H1 (cell line): ENCODE measurements at regions not wholly inside any gene's neighbourhood (a gene's known extent, or its start where the extent isn't known, plus 50 kb on each side); places are given as distances from the start of the nearest gene placed in this dataset.

Experiments
- CTCF ChIA-PET: fragments of 300-600 bp; sonication (Branson Sonifier 250); formaldehyde crosslinking; loops from one replicate; lab custom pipeline; 2021; ENCODE audit not compliant: partially characterized antibody; lab: Charles Lee
- POLR2A ChIA-PET: fragments of 300-600 bp; sonication (Branson Sonifier 250); formaldehyde crosslinking; loops from one replicate; lab custom pipeline; 2021; ENCODE audit warnings: inconsistent platforms; ENCODE audit not compliant: partially characterized antibody; lab: Charles Lee
- DNase-seq, 2 experiments: peaks; one replicate each; pipeline versions ENCODE4 v3.0.0 to v3.0.0-alpha.2; 2010 to 2022; ENCODE audit warnings: low spot score in 2 of 2, low read depth in 1 of 2, mixed read lengths in 1 of 2
- FAIRE-seq: peaks from 2 replicates; lab custom pipeline; 2011; peaks lifted over from hg19 to GRCh38; lab: Jason Lieb, UNC
- H2AFZ ChIP-seq: 2 replicates; pipeline ENCODE4 v1.8.1; 2012; ENCODE audit warnings: low read length, inconsistent platforms
- H2AK5ac ChIP-seq: 2 replicates; pipeline ENCODE4 v1.6.1; 2013; ENCODE audit warnings: low read depth, low read length
- H2BK120ac ChIP-seq: replicated peaks from 2 replicates; pipeline ENCODE3; 2013; ENCODE audit warnings: low read depth, low read length, inconsistent platforms
- H2BK12ac ChIP-seq: 2 replicates; pipeline ENCODE4 v1.6.1; 2013; ENCODE audit warnings: low read depth, low read length
- H2BK15ac ChIP-seq: 2 replicates; pipeline ENCODE4 v1.6.1; 2013; ENCODE audit warnings: low read length
- H2BK20ac ChIP-seq: 2 replicates; pipeline ENCODE4 v1.6.1; 2013; ENCODE audit warnings: low read length
- H2BK5ac ChIP-seq: 2 replicates; pipeline ENCODE4 v1.6.1; 2013; ENCODE audit warnings: low read depth, low read length
- H3K14ac ChIP-seq: 2 replicates; pipeline ENCODE4 v1.6.1; 2013; ENCODE audit warnings: inconsistent platforms; ENCODE audit not compliant: insufficient read length
- H3K18ac ChIP-seq: 2 replicates; pipeline ENCODE4 v1.6.1; 2013; ENCODE audit warnings: low read length; ENCODE audit errors: extremely low read depth
- H3K23ac ChIP-seq: 2 replicates; pipeline ENCODE4 v1.6.1; 2013; ENCODE audit warnings: inconsistent platforms; ENCODE audit not compliant: insufficient read length
- H3K23me2 ChIP-seq: 2 replicates; pipeline ENCODE4 v1.6.1; 2013; ENCODE audit warnings: low read depth, low read length
- H3K27ac ChIP-seq: 2 replicates; pipeline ENCODE4 v1.6.1; 2011; ENCODE audit warnings: low read depth, low read length, inconsistent platforms
- H3K27me3 ChIP-seq, 4 experiments: replicated peaks in 1 of 4; 1 replicate in 1 of 4; 2 replicates in 3 of 4; pipeline versions ENCODE4 v1.6.1 to v1.8.1; 2011 to 2013; ENCODE audit warnings: low read length in 3 of 4, mild to moderate bottlenecking in 3 of 4, inconsistent platforms in 2 of 4, mixed read lengths in 2 of 4, moderate library complexity in 1 of 4; ENCODE audit not compliant: control insufficient read depth in 3 of 4, insufficient read depth in 3 of 4; ENCODE audit errors: extremely low read depth in 1 of 4
- H3K36me3 ChIP-seq, 4 experiments: 2 replicates each; pipeline versions ENCODE4 v1.6.1 to v1.8.1; 2011 to 2013; ENCODE audit warnings: mild to moderate bottlenecking in 4 of 4, low read length in 3 of 4, moderate library complexity in 2 of 4, control low read depth in 1 of 4, inconsistent platforms in 1 of 4; ENCODE audit not compliant: insufficient read depth in 4 of 4, control insufficient read depth in 2 of 4
- H3K4ac ChIP-seq: replicated peaks from 2 replicates; pipeline ENCODE3; 2013; ENCODE audit warnings: low read length, low read depth, mixed read lengths, inconsistent platforms; ENCODE audit not compliant: insufficient read length
- H3K4me1 ChIP-seq, 4 experiments: replicated peaks in 1 of 4; 1 replicate in 1 of 4; 2 replicates in 3 of 4; pipeline versions ENCODE4 v1.6.1 to v1.8.1; 2011 to 2013; ENCODE audit warnings: low read length in 3 of 4, inconsistent platforms in 2 of 4, mixed read lengths in 1 of 4; ENCODE audit not compliant: insufficient read depth in 4 of 4, control insufficient read depth in 3 of 4
- H3K4me2 ChIP-seq, 2 experiments: 2 replicates each; pipeline versions ENCODE4 v1.6.1 to v1.8.1; 2011 to 2013; ENCODE audit warnings: low read depth in 2 of 2, low read length in 2 of 2, control low read depth in 1 of 2, inconsistent platforms in 1 of 2, mild to moderate bottlenecking in 1 of 2; ENCODE audit not compliant: insufficient read depth in 1 of 2
- H3K4me3 ChIP-seq, 4 experiments: fragments of 200-600, 300-600 bp in 1 of 4; sonication (generic), shearing (Covaris generic), sonication (Bioruptor Twin) in 1 of 4; 2 replicates each; pipeline versions ENCODE4 v1.5.1 to v1.8.1; 2011 to 2016; ENCODE audit warnings: low read length in 4 of 4, low read depth in 3 of 4, control low read depth in 2 of 4, inconsistent platforms in 2 of 4, mild to moderate bottlenecking in 2 of 4, mixed read lengths in 1 of 4, moderate library complexity in 1 of 4; ENCODE audit not compliant: insufficient read depth in 2 of 4; ENCODE audit errors: extremely low read depth in 1 of 4
- H3K56ac ChIP-seq: replicated peaks from 2 replicates; pipeline ENCODE3; 2013; ENCODE audit warnings: low read depth, mild to moderate bottlenecking, mixed read lengths, low read length, inconsistent platforms; ENCODE audit not compliant: insufficient read length
- H3K79me1 ChIP-seq: 2 replicates; pipeline ENCODE4 v1.6.1; 2013; ENCODE audit warnings: low read depth, low read length, control low read depth
- H3K79me2 ChIP-seq, 2 experiments: 2 replicates each; pipeline versions ENCODE4 v1.6.1 to v1.8.1; 2012 to 2013; ENCODE audit warnings: low read length in 2 of 2, mild to moderate bottlenecking in 2 of 2, inconsistent platforms in 1 of 2; ENCODE audit not compliant: insufficient read depth in 2 of 2, control insufficient read depth in 1 of 2
- H3K9ac ChIP-seq, 4 experiments: replicated peaks in 1 of 4; 1 replicate in 1 of 4; 2 replicates in 3 of 4; pipeline versions ENCODE4 v1.6.1 to v1.8.1; 2011 to 2013; ENCODE audit warnings: low read depth in 3 of 4, low read length in 3 of 4, control low read depth in 2 of 4, mild to moderate bottlenecking in 2 of 4, moderate library complexity in 2 of 4, inconsistent platforms in 1 of 4; ENCODE audit errors: extremely low read depth in 1 of 4
- H3K9me3 ChIP-seq, 2 experiments: 2 replicates each; pipeline versions ENCODE4 v1.6.1 to v1.8.1; 2012 to 2013; ENCODE audit warnings: mild to moderate bottlenecking in 2 of 2, moderate library complexity in 2 of 2, control low read depth in 1 of 2, inconsistent platforms in 1 of 2, low read depth in 1 of 2, low read length in 1 of 2, mixed read lengths in 1 of 2; ENCODE audit not compliant: insufficient read depth in 2 of 2
- H4K20me1 ChIP-seq, 2 experiments: replicated peaks in 1 of 2; 2 replicates each; pipeline versions ENCODE3 to v1.8.1; 2011 to 2013; ENCODE audit warnings: inconsistent platforms in 2 of 2, low read length in 2 of 2, mild to moderate bottlenecking in 1 of 2; ENCODE audit not compliant: insufficient read depth in 2 of 2, control insufficient read depth in 1 of 2
- H4K5ac ChIP-seq: 2 replicates; pipeline ENCODE4 v1.6.1; 2013; ENCODE audit warnings: low read length, low read depth, mixed read lengths, inconsistent platforms; ENCODE audit not compliant: insufficient read length
- H4K8ac ChIP-seq: 2 replicates; pipeline ENCODE4 v1.8.0; 2013; ENCODE audit warnings: mild to moderate bottlenecking, moderate library complexity, low read length, inconsistent platforms; ENCODE audit not compliant: insufficient read depth; ENCODE audit errors: extremely low read depth
- H4K91ac ChIP-seq: replicated peaks from 2 replicates; pipeline ENCODE3; 2013; ENCODE audit warnings: low read length, mixed read lengths, inconsistent platforms; ENCODE audit not compliant: insufficient read length
- BRCA1 ChIP-seq: IDR thresholded peaks from 2 replicates; pipeline ENCODE4 v1.6.1; 2012; ENCODE audit warnings: low read depth, low read length, improper control_type of control experiment
- CREB1 ChIP-seq: IDR thresholded peaks from 2 replicates; pipeline ENCODE4 v1.6.1; 2012; ENCODE audit warnings: inconsistent platforms
- WGBS, 2 experiments: shearing (Covaris generic) in 1 of 2; methylation state at CpG; one replicate each; pipeline versions ENCODE4 v1.1.6 to v1.1.7; 2013 to 2015; ENCODE audit warnings: low lambda C conversion rate in 2 of 2, mixed read lengths in 2 of 2, inconsistent platforms in 1 of 2, low coverage in 1 of 2, missing lambda C conversion rate in 1 of 2; ENCODE audit not compliant: insufficient replicate concordance in 2 of 2, insufficient coverage in 1 of 2, insufficient read length in 1 of 2; ENCODE audit errors: extremely low coverage in 1 of 2, missing lambda C conversion rate in 1 of 2; 5-methylcytosine and 5-hydroxymethylcytosine counted together

GRCh38 chr9:82191082-82191770 is 202.7 kb downstream of the SPATA31D1 start:
- CTCF ChIA-PET = no interaction called here

More at GRCh38 chr9:82191082-82191770, 202.7 kb downstream of the SPATA31D1 start:
- Histone ChIP-seq H3K27ac (no peak overlapping the region), H4K5ac (no peak overlapping the region), H4K91ac (no peak overlapping the region), H3K9me3 (peaks cover 0 to 8% of the 10 kb centered on the region in 2 experiments; a peak in 2 of 4 replicates), H3K4me3 (no peak overlapping the region), H2AK5ac (no peak overlapping the region), H3K4ac (no peak overlapping the region), H4K20me1 (no peaks in the 10 kb centered on the region), H3K36me3 (no peaks in the 10 kb centered on the region; a peak in 1 of 8 replicates), H3K4me1 (no peaks in the 10 kb centered on the region), H3K18ac (no peak overlapping the region), H3K14ac (no peak overlapping the region), H4K8ac (no peak overlapping the region), H3K27me3 (no peaks in the 10 kb centered on the region), H2BK20ac (no peak overlapping the region), H2BK120ac (no peak overlapping the region), H3K23ac (no peak overlapping the region), H3K79me2 (no peaks in the 10 kb centered on the region), H3K23me2 (no peaks in the 10 kb centered on the region), H3K56ac (no peak overlapping the region), H2BK15ac (no peak overlapping the region), H2BK12ac (no peak overlapping the region), H3K79me1 (no peaks in the 10 kb centered on the region), H2BK5ac (no peak overlapping the region), H3K4me2 (no peak overlapping the region), H2AFZ (no peak overlapping the region), H3K9ac (no peak overlapping the region)
- FAIRE-seq (no peak), DNase-seq (no peak)
- POLR2A ChIA-PET = no interaction called here
- TF ChIP-seq BRCA1 = no peak
- TF ChIP-seq CREB1 = no peak
- 91% methylated on average over 4 of the region's 4 CpGs; no CpG with 5 or more reads in 1 of the 2 experiments for WGBS, 2 experiments
